GM10266 (cell line): ENCODE measurements at regions not wholly inside any gene's neighbourhood (a gene's known extent, or its start where the extent isn't known, plus 50 kb on each side); places are given as distances from the start of the nearest gene placed in this dataset.

Experiments used
- DNase-seq: peaks from one replicate; pipeline ENCODE4 v3.0.0; 2012; ENCODE audit errors: extremely low spot score
- TF ChIP-seq, protein P1 (sequence below): IDR thresholded peaks from 2 replicates; pipeline ENCODE4 v1.5.1; 2012; ENCODE audit warnings: mild to moderate bottlenecking, low read depth; ENCODE audit not compliant: control insufficient read depth, insufficient read depth; ENCODE audit errors: missing control alignments

DNA sequence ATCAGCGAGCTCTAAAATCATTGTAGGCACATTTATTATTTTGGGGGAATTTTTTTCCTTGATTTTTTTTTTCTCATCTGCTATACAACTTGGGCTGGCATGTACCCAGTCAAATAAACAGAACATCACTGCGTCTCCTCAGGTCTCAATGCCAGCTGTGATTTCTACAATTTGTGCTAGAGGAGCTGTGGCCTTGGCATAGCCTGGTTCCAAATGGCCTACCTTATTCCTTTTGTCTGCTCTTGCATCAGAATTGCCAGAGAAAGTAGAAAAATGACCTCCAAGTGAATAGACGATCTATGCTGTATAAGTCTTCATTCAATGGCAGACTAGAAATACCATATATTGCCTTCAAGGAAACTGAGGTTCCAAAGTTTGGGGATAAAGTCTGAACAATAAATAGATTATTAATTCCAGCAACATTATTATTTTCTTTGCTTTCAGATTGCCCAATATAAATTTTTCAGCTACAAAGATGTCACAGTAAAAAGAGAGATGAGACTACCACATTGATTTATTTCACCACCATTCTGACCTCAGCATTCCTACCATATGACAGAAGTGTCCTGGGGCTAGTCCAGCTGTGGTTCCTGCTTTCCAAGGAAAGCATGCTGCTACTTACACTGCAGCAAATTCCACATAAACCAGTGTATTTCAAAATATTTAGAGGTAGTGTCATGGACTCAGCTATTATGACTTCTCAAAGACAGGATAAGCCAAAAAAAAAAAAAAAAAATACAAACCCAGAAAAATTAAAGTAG, 493.9 kb upstream of the ZNF385D start:
- TF ChIP-seq, protein P1, sequence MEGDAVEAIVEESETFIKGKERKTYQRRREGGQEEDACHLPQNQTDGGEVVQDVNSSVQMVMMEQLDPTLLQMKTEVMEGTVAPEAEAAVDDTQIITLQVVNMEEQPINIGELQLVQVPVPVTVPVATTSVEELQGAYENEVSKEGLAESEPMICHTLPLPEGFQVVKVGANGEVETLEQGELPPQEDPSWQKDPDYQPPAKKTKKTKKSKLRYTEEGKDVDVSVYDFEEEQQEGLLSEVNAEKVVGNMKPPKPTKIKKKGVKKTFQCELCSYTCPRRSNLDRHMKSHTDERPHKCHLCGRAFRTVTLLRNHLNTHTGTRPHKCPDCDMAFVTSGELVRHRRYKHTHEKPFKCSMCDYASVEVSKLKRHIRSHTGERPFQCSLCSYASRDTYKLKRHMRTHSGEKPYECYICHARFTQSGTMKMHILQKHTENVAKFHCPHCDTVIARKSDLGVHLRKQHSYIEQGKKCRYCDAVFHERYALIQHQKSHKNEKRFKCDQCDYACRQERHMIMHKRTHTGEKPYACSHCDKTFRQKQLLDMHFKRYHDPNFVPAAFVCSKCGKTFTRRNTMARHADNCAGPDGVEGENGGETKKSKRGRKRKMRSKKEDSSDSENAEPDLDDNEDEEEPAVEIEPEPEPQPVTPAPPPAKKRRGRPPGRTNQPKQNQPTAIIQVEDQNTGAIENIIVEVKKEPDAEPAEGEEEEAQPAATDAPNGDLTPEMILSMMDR, result no peak
- no peak for DNase-seq

GRCh38 chr3:22245811-22246583, 495.0 kb upstream of the ZNF385D start:
- TF ChIP-seq, protein P1, result no peak
- no peak for DNase-seq

GRCh38 chr3:22249658-22250057, 498.6 kb upstream of the ZNF385D start:
- DNase-seq, result no peak
- TF ChIP-seq, protein P1, result no peak

DNA sequence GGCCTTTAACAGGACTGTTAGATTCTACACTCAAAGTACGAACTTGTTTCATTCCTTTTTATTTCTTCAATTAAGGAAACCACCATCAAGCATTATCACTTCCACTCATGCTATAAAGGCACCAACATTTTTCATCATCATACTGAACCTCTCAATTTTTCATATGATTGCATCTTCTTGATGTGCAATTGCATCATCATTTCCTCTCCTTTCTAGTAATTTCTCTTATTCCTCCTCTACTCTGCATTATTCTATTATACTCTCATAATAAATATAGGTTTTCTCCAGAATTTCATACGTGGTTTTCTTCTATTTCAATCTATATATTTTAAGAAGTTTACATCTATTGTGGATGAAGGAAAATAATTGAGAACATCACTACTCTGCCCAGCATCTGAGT, 506.2 kb upstream of the ZNF385D start:
- no peak for DNase-seq
- TF ChIP-seq, protein P1, result no peak

DNA sequence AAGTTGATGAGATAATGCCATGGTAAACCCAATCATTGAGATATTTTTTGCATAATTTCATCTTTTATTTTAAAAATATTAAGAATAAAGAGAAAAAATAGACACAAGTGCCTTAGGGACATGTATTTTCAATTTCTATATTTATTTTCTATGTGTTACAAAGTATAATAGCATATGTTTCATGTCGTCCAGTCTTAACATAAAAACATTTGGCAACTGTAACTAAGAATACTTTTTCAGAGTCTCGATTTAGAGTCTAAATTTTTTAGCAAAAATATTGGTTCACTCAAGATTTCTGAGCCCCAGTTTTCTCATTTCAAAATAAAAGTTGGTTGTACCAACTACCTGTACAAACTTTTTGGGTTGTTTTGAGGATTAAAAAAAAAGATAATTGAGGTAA, 511.4 kb upstream of the ZNF385D start:
- TF ChIP-seq, protein P1, result no peak
- DNase-seq, result no peak

GRCh38 chr3:22263042-22263441, 512.0 kb upstream of the ZNF385D start:
- TF ChIP-seq, protein P1, result no peak
- no peak for DNase-seq

GRCh38 chr3:22265403-22265802, 514.4 kb upstream of the ZNF385D start:
- TF ChIP-seq, protein P1, result no peak
- no peak for DNase-seq
